PFSK-1 (cell line): ENCODE measurements at regions not wholly inside any gene's neighbourhood (a gene's known extent, or its start where the extent isn't known, plus 50 kb on each side); places are given as distances from the start of the nearest gene placed in this dataset.

Experiments used
- FOXP2 ChIP-seq: optimal IDR thresholded peaks from 2 replicates; pipeline ENCODE3; 2011; ENCODE audit warnings: borderline replicate concordance, control low read depth, inconsistent platforms; ENCODE audit not compliant: insufficient read depth; ENCODE audit errors: extremely low read length, extremely low read depth
- POLR2AphosphoS5 ChIP-seq: IDR thresholded peaks from 2 replicates; pipeline ENCODE4 v1.6.1; 2012; ENCODE audit warnings: low read depth, mild to moderate bottlenecking, control low read depth, low read length, moderate library complexity
- SIN3A ChIP-seq: IDR thresholded peaks from 2 replicates; pipeline ENCODE4 v1.6.1; 2012; ENCODE audit warnings: mild to moderate bottlenecking, low read length, moderate library complexity, borderline replicate concordance; ENCODE audit not compliant: insufficient read depth
- TAF1 ChIP-seq: IDR thresholded peaks from 2 replicates; pipeline ENCODE4 v1.6.1; 2012; ENCODE audit warnings: low read length, control low read depth, borderline replicate concordance; ENCODE audit not compliant: insufficient read depth
- TF ChIP-seq, protein P1 (sequence below), 2 experiments: IDR thresholded peaks; 2 replicates each; pipeline versions ENCODE4 v1.6.1 to v1.8.0; 2011 to 2012; ENCODE audit warnings: low read depth in 2 of 2, low read length in 2 of 2, control low read depth in 1 of 2, inconsistent platforms in 1 of 2, mild to moderate bottlenecking in 1 of 2, moderate library complexity in 1 of 2; ENCODE audit not compliant: insufficient read depth in 1 of 2

DNA sequence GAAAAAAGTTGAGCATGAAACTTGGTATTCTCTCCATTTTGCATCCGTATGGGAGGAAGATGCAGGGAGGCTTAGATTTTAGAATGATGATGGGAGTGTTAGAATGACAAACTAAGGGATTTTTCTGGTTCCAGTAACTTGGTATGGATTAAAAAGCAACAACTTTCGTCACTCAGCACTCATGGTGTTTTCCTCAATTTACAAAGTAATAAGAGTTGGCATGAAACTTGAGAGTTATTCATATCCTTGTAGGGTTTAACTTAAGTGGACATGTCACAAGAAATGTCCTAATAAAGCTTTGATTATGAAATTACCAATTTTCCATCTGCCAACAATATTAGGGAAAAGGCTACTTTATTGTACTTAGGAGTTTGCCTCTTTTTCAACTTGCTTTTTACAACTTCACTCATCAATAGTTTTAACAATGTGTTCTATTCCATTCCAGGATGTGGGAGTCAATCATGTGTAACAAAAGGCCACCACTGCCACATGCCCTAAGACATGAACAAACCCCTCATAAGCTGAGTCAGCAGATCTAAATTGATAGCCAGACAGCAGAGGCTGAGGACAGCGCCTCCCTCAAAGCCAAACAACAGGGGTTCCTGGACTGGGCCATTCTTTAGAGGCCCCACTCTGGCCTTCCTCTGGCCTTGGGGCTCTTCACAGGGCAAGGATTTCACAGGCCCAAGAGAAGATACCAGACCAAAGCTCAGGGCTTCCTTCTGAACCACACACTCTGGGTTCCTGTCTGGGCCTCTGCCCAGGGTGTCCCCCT lies 265.8 kb downstream of the TNS1 start:
- TF ChIP-seq, protein P1, sequence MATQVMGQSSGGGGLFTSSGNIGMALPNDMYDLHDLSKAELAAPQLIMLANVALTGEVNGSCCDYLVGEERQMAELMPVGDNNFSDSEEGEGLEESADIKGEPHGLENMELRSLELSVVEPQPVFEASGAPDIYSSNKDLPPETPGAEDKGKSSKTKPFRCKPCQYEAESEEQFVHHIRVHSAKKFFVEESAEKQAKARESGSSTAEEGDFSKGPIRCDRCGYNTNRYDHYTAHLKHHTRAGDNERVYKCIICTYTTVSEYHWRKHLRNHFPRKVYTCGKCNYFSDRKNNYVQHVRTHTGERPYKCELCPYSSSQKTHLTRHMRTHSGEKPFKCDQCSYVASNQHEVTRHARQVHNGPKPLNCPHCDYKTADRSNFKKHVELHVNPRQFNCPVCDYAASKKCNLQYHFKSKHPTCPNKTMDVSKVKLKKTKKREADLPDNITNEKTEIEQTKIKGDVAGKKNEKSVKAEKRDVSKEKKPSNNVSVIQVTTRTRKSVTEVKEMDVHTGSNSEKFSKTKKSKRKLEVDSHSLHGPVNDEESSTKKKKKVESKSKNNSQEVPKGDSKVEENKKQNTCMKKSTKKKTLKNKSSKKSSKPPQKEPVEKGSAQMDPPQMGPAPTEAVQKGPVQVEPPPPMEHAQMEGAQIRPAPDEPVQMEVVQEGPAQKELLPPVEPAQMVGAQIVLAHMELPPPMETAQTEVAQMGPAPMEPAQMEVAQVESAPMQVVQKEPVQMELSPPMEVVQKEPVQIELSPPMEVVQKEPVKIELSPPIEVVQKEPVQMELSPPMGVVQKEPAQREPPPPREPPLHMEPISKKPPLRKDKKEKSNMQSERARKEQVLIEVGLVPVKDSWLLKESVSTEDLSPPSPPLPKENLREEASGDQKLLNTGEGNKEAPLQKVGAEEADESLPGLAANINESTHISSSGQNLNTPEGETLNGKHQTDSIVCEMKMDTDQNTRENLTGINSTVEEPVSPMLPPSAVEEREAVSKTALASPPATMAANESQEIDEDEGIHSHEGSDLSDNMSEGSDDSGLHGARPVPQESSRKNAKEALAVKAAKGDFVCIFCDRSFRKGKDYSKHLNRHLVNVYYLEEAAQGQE (IDR thresholded peaks at IDR 0.05; ENCODE audit: insufficient read depth in 1 of 2, low read depth in 2 of 2, low read length in 2 of 2): no peak
- TF ChIP-seq TAF1 (no peak), POLR2AphosphoS5 (no peak), SIN3A (no peak), FOXP2 (no peak)
